GM12878 (cell line): ENCODE measurements at regions not wholly inside any gene's neighbourhood (a gene's known extent, or its start where the extent isn't known, plus 50 kb on each side); places are given as distances from the start of the nearest gene placed in this dataset.

Experiments used
- ATAC-seq: fragments of 200-7000 bp; cut with Tn5 transposase; 3 replicates; pipeline ENCODE4 v1.9.1; 2020; ENCODE audit warnings: mild to moderate bottlenecking, moderate library complexity
- BruUV-seq: library from RNA; stranded (reverse); fragments of 400-500 nt; replicated peaks from 2 replicates; lab custom pipeline; 2021; lab: Mats Ljungman, UMichigan
- CTCF ChIA-PET: fragments of 300-600 bp; sonication (Branson Sonifier 250); formaldehyde crosslinking; extraction: SDS; loops from one replicate; lab custom pipeline; 2021; ENCODE audit warnings: inconsistent platforms; lab: Yijun Ruan, JAX
- POLR2A ChIA-PET: fragments of 350-600 bp; formaldehyde crosslinking; extraction: SDS; loops from one replicate; lab custom pipeline; 2021; ENCODE audit warnings: inconsistent platforms; lab: Charles Lee
- RAD21 ChIA-PET: fragments of 300-600 bp; sonication (Branson Sonifier 250); formaldehyde crosslinking; loops from one replicate; lab custom pipeline; 2023; ENCODE audit warnings: antibody characterized with exemption; ENCODE audit not compliant: unreplicated experiment; lab: Charles Lee
- SMC1A ChIA-PET: fragments of 300-600 bp; sonication (Branson Sonifier 250); formaldehyde crosslinking; loops from one replicate; lab custom pipeline; 2023; ENCODE audit not compliant: unreplicated experiment, uncharacterized antibody; lab: Charles Lee
- DNase-seq: peaks from one replicate; pipeline ENCODE4 v3.0.0-alpha.2; 2011; ENCODE audit warnings: low read depth, low spot score
- FAIRE-seq: peaks from 3 replicates; lab custom pipeline; 2011; peaks lifted over from hg19 to GRCh38; lab: Jason Lieb, UNC
- H2AFZ ChIP-seq: 2 replicates; pipeline ENCODE4 v1.6.0; 2011; ENCODE audit warnings: low read depth, low read length, control low read depth; ENCODE audit not compliant: control insufficient read depth
- H3K27ac ChIP-seq: 2 replicates; pipeline ENCODE4 v1.5.1; 2011; ENCODE audit warnings: control low read depth; ENCODE audit not compliant: control insufficient read depth, insufficient read depth
- H3K27me3 ChIP-seq, 2 experiments: replicated peaks in 1 of 2; 2 replicates each; pipeline versions ENCODE4 v1.6.0 to v1.6.1; 2011; ENCODE audit warnings: low read length in 1 of 2; ENCODE audit not compliant: control insufficient read depth in 2 of 2, insufficient read depth in 2 of 2
- H3K36me3 ChIP-seq, 2 experiments: 2 replicates each; pipeline ENCODE4 v1.5.1; 2011; ENCODE audit warnings: low read length in 1 of 2; ENCODE audit not compliant: control insufficient read depth in 2 of 2, insufficient read depth in 2 of 2
- H3K4me1 ChIP-seq: 2 replicates; pipeline ENCODE4 v1.6.1; 2011; ENCODE audit warnings: mild to moderate bottlenecking, low read length, moderate library complexity, mixed read lengths; ENCODE audit not compliant: control insufficient read depth, insufficient read depth
- H3K4me2 ChIP-seq: 2 replicates; pipeline ENCODE4 v1.6.0; 2011; ENCODE audit warnings: control low read depth; ENCODE audit not compliant: control insufficient read depth, insufficient read depth
- H3K4me3 ChIP-seq: fragments of 200-600 bp; sonication (generic); 2 replicates; pipeline ENCODE4 v1.5.1; 2016
- H3K79me2 ChIP-seq: 2 replicates; pipeline ENCODE4 v1.6.0; 2011; ENCODE audit warnings: low read length; ENCODE audit not compliant: control insufficient read depth, insufficient read depth
- H3K9ac ChIP-seq: 2 replicates; pipeline ENCODE4 v1.8.0; 2011; ENCODE audit warnings: low read length, control low read depth, mixed read lengths; ENCODE audit not compliant: control insufficient read depth, insufficient read depth
- H3K9me3 ChIP-seq: replicated peaks from 3 replicates; pipeline ENCODE4 v1.5.1; 2011; ENCODE audit warnings: mild to moderate bottlenecking, low read length; ENCODE audit not compliant: control insufficient read depth, insufficient read depth
- H4K20me1 ChIP-seq: 2 replicates; pipeline ENCODE4 v1.6.0; 2011; ENCODE audit not compliant: control insufficient read depth, insufficient read depth
- CHD4 ChIP-seq: fragments of 200-600 bp; sonication (generic); IDR thresholded peaks from 2 replicates; pipeline ENCODE4 v1.6.1; 2016; ENCODE audit warnings: mild to moderate bottlenecking
- NFXL1 ChIP-seq: fragments of 450-650 bp; IDR thresholded peaks from 2 replicates; pipeline ENCODE4 v1.6.1; 2017; ENCODE audit warnings: antibody characterized with exemption, mild to moderate bottlenecking, borderline replicate concordance
- RCOR1 ChIP-seq: conservative IDR thresholded peaks from 2 replicates; pipeline ENCODE4 v1.6.1; 2012; ENCODE audit warnings: low read depth, low read length, improper control_type of control experiment
- SMARCA5 ChIP-seq: fragments of 450-650 bp; IDR thresholded peaks from 2 replicates; pipeline ENCODE4 v1.6.1; 2017; ENCODE audit warnings: mild to moderate bottlenecking
- STAT3 ChIP-seq: IDR thresholded peaks from 2 replicates; pipeline ENCODE4 v1.6.1; 2011; ENCODE audit warnings: low read depth, low read length, improper control_type of control experiment
- TBL1XR1 ChIP-seq: IDR thresholded peaks from 2 replicates; pipeline ENCODE4 v1.6.1; 2012; ENCODE audit warnings: low read depth, low read length, improper control_type of control experiment
- ZBTB11 ChIP-seq: fragments of 450-650 bp; formaldehyde crosslinking; IDR thresholded peaks from 2 replicates; pipeline ENCODE4 v1.5.0; 2022; ENCODE audit warnings: mild to moderate bottlenecking, missing genetic modification characterization
- WGBS: methylation state at CpG from one replicate; pipeline ENCODE4 v1.1.6; 2016; ENCODE audit warnings: low lambda C conversion rate; ENCODE audit not compliant: insufficient replicate concordance, insufficient coverage; ENCODE audit errors: missing lambda C conversion rate; 5-methylcytosine and 5-hydroxymethylcytosine counted together
- in situ Hi-C: fragments of 300-500 bp; cut with MboI; formaldehyde crosslinking; loops from 9 replicates; pipeline ENCODE4 v1.14.3; 2018; ENCODE audit warnings: mixed read lengths
- intact Hi-C: fragments of 100-400 bp; cut with micrococcal nuclease; formaldehyde crosslinking; loops from one replicate; pipeline ENCODE4 v1.14.2; 2022; ENCODE audit not compliant: unreplicated experiment

DNA sequence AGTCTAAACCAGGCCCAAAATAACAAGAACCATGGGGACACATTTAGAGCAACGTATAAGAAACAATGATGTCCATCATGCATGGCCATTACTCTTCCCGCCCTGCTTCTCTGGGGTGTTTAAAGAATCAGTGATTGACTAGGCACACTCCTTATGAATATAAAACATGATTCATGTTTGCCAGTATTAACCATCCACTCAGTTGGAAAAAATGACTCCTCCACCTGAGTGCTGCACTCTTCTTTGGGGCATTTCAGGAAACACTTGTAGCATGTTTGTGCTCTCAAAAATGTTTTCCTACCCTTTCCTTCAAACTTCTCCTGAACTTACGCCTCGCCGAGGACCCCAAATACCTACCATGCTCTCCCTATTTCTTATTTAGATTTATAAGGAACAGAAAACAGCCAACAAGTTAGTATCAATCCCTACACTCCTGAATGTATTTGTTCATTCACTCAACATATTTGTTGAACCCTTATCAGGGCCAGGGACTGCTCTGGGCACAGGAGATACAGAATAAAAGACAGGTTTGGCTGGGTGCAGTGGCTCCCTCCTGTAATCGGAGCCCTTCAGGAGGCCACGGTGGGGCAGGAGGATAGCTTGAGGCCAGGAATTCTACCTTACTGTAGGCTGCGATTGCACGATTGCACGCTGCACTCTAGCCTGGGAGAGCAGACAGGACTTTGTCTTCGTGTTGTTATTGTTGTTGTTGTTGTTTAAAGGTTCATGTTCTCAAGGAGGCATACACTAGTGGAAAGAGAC is 137.0 kb downstream of the TMCO5A start (continued):
- TF ChIP-seq CHD4 = no peak
- TF ChIP-seq, all 136 proteins: peak for 0

DNA sequence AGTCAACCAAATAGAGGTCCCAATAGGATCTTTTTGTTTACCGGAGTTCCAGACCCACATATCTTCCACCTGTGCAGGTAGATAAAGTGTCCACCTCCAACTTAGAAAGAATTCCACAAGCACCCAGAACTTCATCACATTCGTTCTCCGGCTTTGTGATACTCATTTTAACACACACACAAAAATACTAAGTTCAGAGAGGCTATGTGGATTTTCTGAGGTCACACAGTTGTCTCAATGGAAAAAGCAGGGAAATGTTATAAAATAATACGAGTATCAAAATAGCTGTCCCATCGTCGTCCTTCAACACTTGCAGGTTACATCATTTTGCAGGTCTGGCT is 137.5 kb downstream of the TMCO5A start:
- in situ Hi-C loops = no loop called here
- no peaks in the 10 kb centered on the region for H3K9me3 ChIP-seq
- no peak for DNase-seq
- RAD21 ChIA-PET = interaction anchor here (0.5 to 1.5 kb wide), 5 partner anchors 9 to 281 kb away, joined by 3 to 12 read pairs (median 4); no protein-coding TSS in a partner anchor
- H3K4me1 ChIP-seq = peaks cover 28% of the 10 kb centered on the region
- TF ChIP-seq ZBTB11 (CRISPR knock-in tag) (no peak), TBL1XR1 (no peak), RCOR1 (0 out of 2 replicates have a peak, but pooled peaks have one; percentile 63), NFXL1 (peak; percentile 9; the same call in 1 of the 2 replicates), SMARCA5 (0 out of 2 replicates have a peak, but pooled peaks have one; percentile 21), STAT3 (no peak)
- TF ChIP-seq, all 136 proteins: peak for 3
- intact Hi-C loops = loop anchor here (1.0 to 5.0 kb wide), 4 partner anchors 12 to 280 kb away; partner anchors contain the start of gene SPRED1
- FAIRE-seq (no peak), ATAC-seq (no peak)
- SMC1A ChIA-PET = interaction anchor here (1.0 to 3.0 kb wide), 11 partner anchors 8 to 281 kb away, joined by 3 to 24 read pairs (median 5); partner anchors contain the start of gene SPRED1
- H3K27ac ChIP-seq = no peak overlapping the region
- no peaks in the 10 kb centered on the region for H3K79me2 ChIP-seq
- no peaks in the 10 kb centered on the region for H3K27me3 ChIP-seq
- peak overlapping the region; percentile 67; the same call in 1 of the 2 replicates for H3K9ac ChIP-seq
- no TSS peak for BruUV-seq
- H3K4me3 ChIP-seq = peak overlapping the region; percentile 59
- CTCF ChIA-PET = interaction anchor here (1.1 to 2.5 kb wide), 3 partner anchors 13 to 283 kb away, joined by 4 to 21 read pairs (median 5); no protein-coding TSS in a partner anchor
- 47% methylated on average over 6 of the region's 6 CpGs for WGBS
- no peaks in the 10 kb centered on the region for H4K20me1 ChIP-seq
- POLR2A ChIA-PET = interaction anchor here (1.0 to 1.1 kb wide), 2 partner anchors 13 to 181 kb away, joined by 3 to 6 read pairs; no protein-coding TSS in a partner anchor
- peak overlapping the region; percentile 76 for H3K4me2 ChIP-seq
- H3K36me3 ChIP-seq = no peaks in the 10 kb centered on the region
- H2AFZ ChIP-seq = peak overlapping the region; percentile 80
